ENCODE measurements at regions not wholly inside any gene's neighbourhood (a gene's known extent, or its start where the extent isn't known, plus 50 kb on each side); places are given as distances from the start of the nearest gene placed in this dataset.

DNA sequence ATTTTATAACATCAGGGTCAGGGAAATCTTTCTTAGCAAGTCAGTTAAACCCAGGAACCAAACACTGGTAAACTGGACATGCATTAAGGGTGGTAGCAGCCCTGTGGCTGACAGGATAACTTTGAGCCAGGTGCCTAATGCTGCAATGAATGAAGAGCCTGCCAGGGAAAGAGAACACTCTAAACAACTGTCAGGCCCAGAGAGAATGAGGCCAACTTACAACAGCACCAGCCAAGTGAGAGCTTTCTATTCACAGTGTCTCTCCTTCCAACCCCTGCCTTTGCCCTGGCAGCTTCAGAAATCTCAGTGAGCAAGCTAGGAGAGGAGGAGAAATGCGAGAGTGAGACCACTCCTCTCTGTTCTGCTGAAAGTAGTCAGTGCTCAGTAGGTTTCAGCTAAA is 50.4 kb upstream of the ATP2C1 start:
- DNase-seq (no peak), ATAC-seq (ENCODE audit: low FRiP score in 2 of 2) (no peak)
- 67 to 68% methylated on average over 1 of the region's 1 CpG for WGBS, 2 donors
- Histone ChIP-seq H3K4me1 (peaks cover 2 to 9% (median 7%) of the 10 kb centered on the region in 4 donors), H3K27me3 (no peaks in the 10 kb centered on the region), H3K36me3 (no peaks in the 10 kb centered on the region), H3K9me3 (no peaks in the 10 kb centered on the region), H3K27ac (no peak overlapping the region), H3K4me3 (no peak overlapping the region)
- TF ChIP-seq POLR2A (IDR thresholded peaks at IDR 0.05), result no peak
- no peak for TF ChIP-seq EP300 (IDR thresholded peaks at IDR 0.05)
- TF ChIP-seq CTCF (IDR thresholded peaks at IDR 0.05), result no peak
- no peak for TF ChIP-seq POLR2AphosphoS5 (IDR thresholded peaks at IDR 0.05)

Data from upper lobe of left lung (tissue), 6 donors.